Occipital lobe (tissue), 1 donor: ENCODE measurements at regions not wholly inside any gene's neighbourhood (a gene's known extent, or its start where the extent isn't known, plus 50 kb on each side); places are given as distances from the start of the nearest gene placed in this dataset.

Experiments used
- DNase-seq: peaks from one replicate; lab custom pipeline; 2025; lab: John Stamatoyannopoulos, UW

DNA sequence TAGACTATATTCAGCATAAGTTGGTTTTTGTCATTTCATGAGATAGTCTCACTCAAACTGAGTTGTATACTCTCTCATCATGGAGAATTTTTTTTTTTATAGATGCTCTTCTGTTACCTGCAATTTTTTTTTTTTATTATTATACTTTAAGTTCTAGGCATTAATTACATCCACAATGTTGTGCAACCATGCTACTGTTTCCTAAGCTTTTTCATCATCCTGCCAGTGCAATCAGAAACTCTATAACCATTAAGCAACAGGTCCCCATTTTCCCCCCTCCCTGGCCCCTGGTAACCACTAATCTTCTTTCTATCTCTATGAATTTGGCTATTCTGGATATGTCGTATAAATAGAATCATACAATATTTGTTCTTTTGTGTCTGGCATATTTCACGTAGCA lies 321.6 kb downstream of the STIM2 start:
- no peak for DNase-seq

GRCh38 chr4:27184508-27185155 lies 324.0 kb downstream of the STIM2 start:
- DNase-seq: no peak

- no peak for DNase-seq
These were observed 326.1 kb downstream of the STIM2 start for GRCh38 chr4:27186710-27187109.

DNA sequence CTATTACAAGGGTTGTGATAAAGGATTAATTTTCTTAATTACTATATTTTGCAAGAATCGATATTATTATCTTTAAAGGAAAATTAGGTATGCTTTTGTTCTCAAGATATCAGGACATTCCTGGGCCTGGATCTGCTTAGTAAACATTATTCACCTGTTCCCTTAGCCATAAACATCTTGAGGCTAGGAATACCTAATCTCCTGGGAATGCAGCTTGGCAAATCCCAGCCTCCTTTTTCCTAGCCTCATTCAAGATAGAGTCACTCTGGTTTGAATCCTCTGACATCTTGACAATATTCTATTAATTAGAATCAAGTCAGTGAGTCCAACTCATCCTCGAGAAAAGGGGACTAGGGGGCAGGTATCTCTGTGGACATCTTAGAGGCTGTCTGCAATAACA lies 327.1 kb downstream of the STIM2 start:
- no peak for DNase-seq

- no peak for DNase-seq
These were observed 329.0 kb downstream of the STIM2 start for GRCh38 chr4:27189683-27190082.

DNA sequence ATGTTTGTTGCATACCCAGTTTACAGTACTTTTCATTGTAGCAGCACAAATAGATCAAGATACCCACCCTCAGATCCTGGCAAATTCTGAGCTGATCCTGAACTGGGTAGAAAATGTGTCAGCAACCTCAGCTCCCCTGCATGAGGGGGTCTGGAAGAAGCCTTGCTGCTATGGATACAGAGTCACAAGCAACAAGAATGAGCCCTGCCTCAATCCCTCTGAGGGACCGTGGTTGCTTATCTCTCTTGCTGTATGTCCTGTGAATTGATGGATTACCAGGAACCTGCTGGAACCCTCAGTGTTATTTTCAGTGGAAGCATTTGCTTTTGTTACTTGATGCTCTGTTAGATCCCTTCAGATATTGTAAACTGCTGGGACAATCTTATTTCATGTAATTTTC lies 331.0 kb downstream of the STIM2 start:
- DNase-seq: no peak

GRCh38 chr4:27194599-27195176 lies 334.0 kb downstream of the STIM2 start:
- no peak for DNase-seq

DNA sequence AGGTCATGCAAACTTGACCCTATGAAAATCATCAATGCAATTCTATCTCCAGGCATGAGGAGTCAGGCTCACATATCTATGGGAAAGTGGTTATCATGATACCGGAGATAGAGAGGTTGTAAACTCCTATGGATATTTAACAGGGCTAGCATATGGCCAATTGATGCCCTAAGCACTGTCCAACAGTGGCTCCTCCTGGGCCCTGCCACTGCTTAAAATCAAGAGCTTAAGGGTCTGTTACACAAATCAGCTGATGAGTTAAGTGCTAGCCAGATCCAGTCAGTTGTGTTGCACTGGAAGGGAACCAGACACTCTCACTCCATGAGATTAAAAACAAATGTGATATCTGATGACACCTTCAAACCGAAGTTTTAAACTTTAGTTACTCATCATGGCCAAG lies 337.6 kb downstream of the STIM2 start:
- no peak for DNase-seq

- no peak for DNase-seq
These were observed 338.3 kb downstream of the STIM2 start for GRCh38 chr4:27198971-27199370.

DNA sequence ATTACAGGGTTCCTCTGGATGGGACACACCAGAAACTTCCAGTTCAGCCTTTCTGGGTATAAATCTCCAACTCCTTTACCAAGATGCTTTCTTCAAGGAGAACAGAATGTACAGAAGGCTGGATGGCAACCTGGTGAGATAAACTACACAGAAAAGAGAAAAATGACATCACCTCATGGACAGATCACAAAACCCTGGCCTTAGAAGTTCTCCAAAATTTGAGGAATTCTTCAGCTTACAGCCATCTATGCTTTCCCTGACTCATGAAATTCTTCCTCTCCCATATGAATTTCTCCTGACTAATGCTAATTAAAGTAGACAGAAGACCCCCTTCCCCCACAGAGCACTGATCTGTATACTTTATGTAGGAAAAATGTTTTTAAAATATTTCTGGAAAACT lies 345.4 kb downstream of the STIM2 start:
- no peak for DNase-seq

DNA sequence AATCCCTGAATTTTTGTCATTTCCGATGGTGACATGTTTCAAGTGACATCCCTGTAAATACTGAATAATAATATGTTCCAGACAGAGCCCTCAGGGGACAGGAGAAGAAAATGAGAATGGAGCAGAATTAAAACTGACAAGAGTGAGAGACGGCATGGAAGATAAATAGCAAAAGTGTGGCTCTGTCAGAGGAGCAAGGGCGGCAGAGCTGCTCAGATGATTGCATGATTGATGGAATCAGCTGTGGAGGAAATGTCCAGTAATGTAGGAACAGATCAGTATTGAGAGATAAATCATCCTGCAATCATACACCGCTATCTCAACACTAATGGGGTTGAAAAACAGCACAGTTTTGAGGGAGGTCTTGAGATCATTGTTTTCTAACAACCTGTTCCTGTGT lies 350.3 kb downstream of the STIM2 start:
- DNase-seq: no peak

- no peak for DNase-seq
These were observed 353.4 kb downstream of the STIM2 start for GRCh38 chr4:27214010-27214409.

GRCh38 chr4:27215220-27215826 lies 354.7 kb downstream of the STIM2 start:
- no peak for DNase-seq

DNA sequence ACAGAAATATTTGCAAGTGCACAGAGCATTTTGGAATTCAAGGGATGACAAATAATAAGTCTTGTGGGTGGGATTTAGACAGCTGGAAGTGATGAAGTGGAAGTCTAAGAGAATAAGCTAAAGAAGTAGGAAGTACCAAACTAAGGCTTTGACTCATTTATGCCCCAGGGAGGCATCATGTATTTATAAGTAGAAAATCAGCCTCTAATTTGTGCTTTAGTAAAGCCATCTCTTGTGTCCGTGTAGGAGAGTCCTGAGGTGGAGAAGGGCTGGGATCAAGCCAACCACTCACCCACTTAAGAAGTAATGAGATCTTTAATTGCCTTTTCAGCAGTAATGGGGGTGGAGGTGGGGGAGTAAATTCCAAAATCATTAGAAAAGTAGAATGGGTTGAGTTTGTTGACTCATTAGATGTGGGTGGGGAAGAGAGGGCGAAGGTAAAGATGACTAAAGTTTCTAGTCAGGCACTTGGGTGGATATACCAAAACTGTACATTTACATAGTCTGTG lies 356.7 kb downstream of the STIM2 start:
- no peak for DNase-seq

- DNase-seq: no peak
These were observed 357.4 kb downstream of the STIM2 start for GRCh38 chr4:27218013-27218412.

- no peak for DNase-seq
These were observed 362.7 kb downstream of the STIM2 start for GRCh38 chr4:27223326-27223725.

- no peak for DNase-seq
These were observed 372.9 kb downstream of the STIM2 start for GRCh38 chr4:27233531-27233930.

GRCh38 chr4:27234306-27234899 lies 373.8 kb downstream of the STIM2 start:
- no peak for DNase-seq

DNA sequence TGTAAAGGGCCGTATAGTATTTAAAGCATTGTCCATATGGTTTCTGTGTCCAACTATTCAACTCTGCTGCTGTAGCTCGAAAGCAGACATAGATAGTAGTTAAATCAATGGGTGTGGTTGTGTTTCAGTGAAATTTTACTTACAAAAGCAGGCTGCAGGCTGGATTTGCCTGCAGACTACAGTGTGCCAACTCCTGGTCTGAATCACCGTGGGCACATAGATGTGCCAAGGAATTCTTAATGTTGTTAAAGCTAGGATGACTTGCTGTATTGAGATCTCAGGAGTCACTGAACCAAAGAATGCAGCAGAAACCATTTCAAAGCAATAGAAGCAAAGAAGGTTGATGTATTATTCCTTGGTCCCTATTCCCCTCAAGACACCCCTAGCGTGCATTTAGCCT lies 379.0 kb downstream of the STIM2 start:
- no peak for DNase-seq

DNA sequence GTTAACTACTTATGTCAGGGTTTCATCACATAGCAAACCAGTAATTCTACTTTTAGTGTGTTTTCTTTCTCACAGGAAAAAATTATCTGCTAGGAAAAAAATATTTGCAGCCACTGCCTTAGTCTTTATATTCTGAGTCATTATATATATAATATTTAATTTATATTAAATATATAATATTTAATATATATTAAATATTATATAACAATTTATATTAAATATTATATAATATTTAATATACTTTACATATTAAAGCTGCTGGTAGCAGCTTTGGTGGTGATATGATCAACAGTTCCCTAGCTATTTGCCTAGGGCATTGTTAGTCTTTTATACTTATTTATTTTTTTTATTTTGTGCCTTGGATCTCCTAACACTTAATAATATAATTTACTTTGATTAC lies 381.6 kb downstream of the STIM2 start:
- no peak for DNase-seq

DNA sequence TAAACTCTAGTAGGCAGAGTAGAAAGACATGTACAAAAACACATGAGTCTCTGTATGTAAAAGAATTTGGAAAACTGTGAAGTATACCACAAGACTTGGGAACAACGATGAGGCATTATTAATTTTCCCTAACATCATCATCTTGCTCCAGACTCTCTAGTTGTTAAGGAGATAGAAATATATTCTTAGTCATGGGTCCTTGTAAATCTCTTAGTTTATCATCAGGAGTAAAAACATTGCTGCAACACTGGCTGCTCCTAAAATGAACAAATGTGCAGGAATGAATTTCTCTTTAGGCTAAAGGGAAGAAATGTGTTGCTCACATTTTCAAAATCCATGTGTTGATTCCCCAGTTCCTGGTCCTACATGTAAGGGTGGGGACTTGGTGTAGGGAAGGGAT lies 384.6 kb downstream of the STIM2 start:
- DNase-seq: no peak

DNA sequence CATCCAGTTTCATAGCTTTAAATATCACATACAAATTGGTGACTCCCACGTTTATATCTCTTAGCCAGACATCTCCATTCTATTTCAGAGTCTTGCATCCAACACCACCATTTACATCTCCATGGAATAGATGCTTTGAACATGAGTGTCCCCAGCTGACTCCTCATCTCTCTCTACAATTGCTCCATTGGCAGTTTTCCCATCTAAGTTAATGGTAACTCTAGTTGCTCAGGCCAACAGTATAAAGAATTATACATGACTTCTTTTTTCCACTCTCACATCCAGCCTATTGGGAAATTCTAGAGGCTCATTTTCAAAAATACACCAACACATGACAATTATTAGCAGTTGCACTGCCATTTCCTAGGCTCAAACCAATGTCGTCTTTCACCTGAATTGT lies 388.2 kb downstream of the STIM2 start:
- DNase-seq: no peak

GRCh38 chr4:27251771-27252170 lies 391.1 kb downstream of the STIM2 start:
- no peak for DNase-seq
